Endometrium (tissue), 2 donors: ENCODE measurements at regions not wholly inside any gene's neighbourhood (a gene's known extent, or its start where the extent isn't known, plus 50 kb on each side); places are given as distances from the start of the nearest gene placed in this dataset.
"Not testable (repeated sequence)": the region's sequence is repeated elsewhere in the genome, so short reads cannot be mapped to it uniquely, and the experiment has no call there.

Experiments
- FAIRE-seq: peaks from 2 replicates; lab custom pipeline; 2012; peaks lifted over from hg19 to GRCh38; lab: Jason Lieb, UNC
- donor health status: control.
- donor health status: control.

GRCh38 chr13:89363144-89363543, 1692.0 kb downstream of the SLITRK5 start:
- FAIRE-seq: no peak

GRCh38 chr13:89372193-89372592, 1701.0 kb downstream of the SLITRK5 start:
- FAIRE-seq: no peak

GRCh38 chr13:89375839-89376238, 1704.7 kb downstream of the SLITRK5 start:
- FAIRE-seq: no peak

- no peak for FAIRE-seq
These were observed 1708.9 kb downstream of the SLITRK5 start for GRCh38 chr13:89380101-89380500.

- FAIRE-seq: no peak
These were observed 1711.8 kb downstream of the SLITRK5 start for GRCh38 chr13:89382981-89383380.

- no peak for FAIRE-seq
These were observed 1712.7 kb downstream of the SLITRK5 start for GRCh38 chr13:89383891-89384290.

GRCh38 chr13:89393758-89394304, 1722.7 kb downstream of the SLITRK5 start:
- FAIRE-seq: no peak

GRCh38 chr13:89401264-89401675, 1730.1 kb downstream of the SLITRK5 start:
- FAIRE-seq: no peak

GRCh38 chr13:89402211-89402610, 1731.0 kb downstream of the SLITRK5 start:
- no peak for FAIRE-seq

GRCh38 chr13:89406096-89406495, 1734.9 kb downstream of the SLITRK5 start:
- FAIRE-seq: not testable (repeated sequence)

- FAIRE-seq: no peak
These were observed 1736.2 kb downstream of the SLITRK5 start for GRCh38 chr13:89407357-89407756.

GRCh38 chr13:89432997-89433396, 1761.8 kb downstream of the SLITRK5 start:
- FAIRE-seq: no peak

- not testable (repeated sequence) for FAIRE-seq
These were observed 1763.5 kb downstream of the SLITRK5 start for GRCh38 chr13:89434624-89435023.

- no peak for FAIRE-seq
These were observed 1783.5 kb downstream of the SLITRK5 start for GRCh38 chr13:89454681-89455080.

- FAIRE-seq: no peak
These were observed 1784.1 kb downstream of the SLITRK5 start for GRCh38 chr13:89455225-89455624.

GRCh38 chr13:89455741-89456140, 1784.6 kb downstream of the SLITRK5 start:
- FAIRE-seq: no peak

- FAIRE-seq: no peak
These were observed 1786.8 kb downstream of the SLITRK5 start for GRCh38 chr13:89457977-89458376.

- no peak for FAIRE-seq
These were observed 1787.3 kb downstream of the SLITRK5 start for GRCh38 chr13:89458456-89458855.

GRCh38 chr13:89460895-89461294, 1789.7 kb downstream of the SLITRK5 start:
- not testable (repeated sequence) for FAIRE-seq

- FAIRE-seq: no peak
These were observed 1794.2 kb downstream of the SLITRK5 start for GRCh38 chr13:89465366-89465765.

GRCh38 chr13:89468081-89468480, 1796.9 kb downstream of the SLITRK5 start:
- no peak for FAIRE-seq

GRCh38 chr13:89470901-89471300, 1799.7 kb downstream of the SLITRK5 start:
- no peak for FAIRE-seq

- no peak for FAIRE-seq
These were observed 1803.3 kb downstream of the SLITRK5 start for GRCh38 chr13:89474432-89474831.

GRCh38 chr13:89486065-89486464, 1814.9 kb downstream of the SLITRK5 start:
- no peak for FAIRE-seq

GRCh38 chr13:89486709-89487108, 1815.5 kb downstream of the SLITRK5 start:
- no peak for FAIRE-seq
